T-helper 2 cell treated with Interferon-gamma antibody and Interleukin-4, amounts not matched to agents 5 μg/mL and 100 μg/mL, for 36 hours (primary cell): ENCODE measurements at regions not wholly inside any gene's neighbourhood (a gene's known extent, or its start where the extent isn't known, plus 50 kb on each side); places are given as distances from the start of the nearest gene placed in this dataset.
"Not testable (repeated sequence)": the region's sequence is repeated elsewhere in the genome, so short reads cannot be mapped to it uniquely, and the experiment has no call there.

Experiments used
- DNase-seq: peaks from one replicate; pipeline ENCODE4 v3.0.0; 2021; ENCODE audit warnings: low spot score
- H3K27ac Mint-ChIP-seq: one replicate; pipeline ENCODE4 v1.8.0; 2021; ENCODE audit warnings: mild to moderate bottlenecking, mixed read lengths
- H3K27me3 Mint-ChIP-seq: one replicate; pipeline ENCODE4 v1.8.0; 2021; ENCODE audit warnings: low read depth, mixed read lengths
- H3K36me3 Mint-ChIP-seq: one replicate; pipeline ENCODE4 v1.8.0; 2021; ENCODE audit warnings: low read depth, mixed read lengths
- H3K4me1 Mint-ChIP-seq: one replicate; pipeline ENCODE4 v1.8.0; 2021; ENCODE audit warnings: low read depth, mixed read lengths
- H3K4me3 Mint-ChIP-seq: one replicate; pipeline ENCODE4 v1.8.0; 2022; ENCODE audit warnings: mild to moderate bottlenecking, moderate library complexity, mixed read lengths
- H3K9me3 Mint-ChIP-seq: one replicate; pipeline ENCODE4 v1.8.0; 2021; ENCODE audit warnings: mixed read lengths

DNA sequence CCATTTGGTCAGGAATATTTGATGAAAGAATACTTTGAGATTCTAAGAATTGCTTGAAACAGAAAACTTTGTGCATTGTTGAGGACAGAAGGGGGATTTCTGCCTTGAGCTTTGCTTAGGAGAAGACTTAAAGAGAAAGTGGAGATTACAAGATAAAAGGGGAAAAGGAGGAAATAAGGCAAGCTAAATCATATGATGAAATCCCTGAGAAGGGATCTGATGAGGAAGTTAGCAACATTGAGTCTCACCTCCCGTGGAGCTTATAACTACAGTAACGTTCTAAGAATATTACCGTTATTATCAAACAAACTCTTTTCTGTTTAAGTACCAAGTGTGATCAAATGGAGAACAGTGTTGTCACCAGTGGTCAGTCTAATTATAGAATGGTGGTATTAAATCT lies 414.7 kb upstream of the NAALADL2 start:
- H3K36me3 Mint-ChIP-seq: no peaks in the 10 kb centered on the region
- H3K4me1 Mint-ChIP-seq: peaks cover 6% of the 10 kb centered on the region
- H3K9me3 Mint-ChIP-seq: peaks cover 8% of the 10 kb centered on the region
- no peak overlapping the region for H3K4me3 Mint-ChIP-seq
- DNase-seq: no peak
- peaks cover 22% of the 10 kb centered on the region for H3K27me3 Mint-ChIP-seq
- no peak overlapping the region for H3K27ac Mint-ChIP-seq

DNA sequence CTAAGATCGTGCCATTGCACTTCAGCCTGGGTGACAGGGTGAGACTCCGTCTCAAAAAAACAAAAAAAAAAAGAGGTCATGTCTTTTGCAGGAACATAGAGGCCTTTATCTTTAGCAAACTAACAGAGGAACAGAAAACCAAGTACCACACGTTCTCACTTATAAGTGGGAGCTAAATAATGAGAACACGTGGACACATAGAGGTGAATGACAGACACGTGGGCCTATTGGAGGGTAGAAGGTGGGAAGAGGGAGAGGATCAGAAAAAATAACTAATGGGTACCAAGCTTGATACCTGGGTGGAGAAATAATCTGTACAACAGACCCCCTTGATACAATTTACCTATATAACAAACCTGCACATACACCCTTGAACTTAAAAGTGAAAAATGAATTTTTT lies 401.4 kb upstream of the NAALADL2 start:
- H3K9me3 Mint-ChIP-seq: peaks cover 5% of the 10 kb centered on the region
- H3K27ac Mint-ChIP-seq: no peak overlapping the region
- H3K4me3 Mint-ChIP-seq: no peak overlapping the region
- DNase-seq: no peak
- no peaks in the 10 kb centered on the region for H3K27me3 Mint-ChIP-seq
- no peaks in the 10 kb centered on the region for H3K36me3 Mint-ChIP-seq
- H3K4me1 Mint-ChIP-seq: no peaks in the 10 kb centered on the region

DNA sequence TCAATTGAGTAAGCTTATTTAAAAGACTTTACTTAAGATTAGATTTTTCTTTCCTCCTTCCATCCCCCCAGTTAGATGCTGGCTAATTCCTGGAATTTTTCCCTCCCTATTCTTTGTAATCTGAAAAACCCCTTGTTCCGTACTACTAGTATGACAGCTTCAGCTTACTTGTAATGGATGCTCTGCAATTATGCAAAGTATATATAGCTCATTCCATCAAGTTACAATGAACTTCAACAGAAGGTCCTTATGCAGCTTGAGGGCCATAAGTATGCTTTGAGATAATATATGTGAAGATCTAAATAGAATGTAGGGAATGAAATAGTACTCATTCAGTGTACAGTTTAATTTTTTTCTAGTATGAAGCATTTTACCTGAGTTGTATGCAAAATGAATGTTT lies 398.3 kb upstream of the NAALADL2 start:
- no peak overlapping the region for H3K4me3 Mint-ChIP-seq
- no peaks in the 10 kb centered on the region for H3K27me3 Mint-ChIP-seq
- H3K4me1 Mint-ChIP-seq: no peaks in the 10 kb centered on the region
- no peaks in the 10 kb centered on the region for H3K9me3 Mint-ChIP-seq
- H3K36me3 Mint-ChIP-seq: no peaks in the 10 kb centered on the region
- DNase-seq: no peak
- no peak overlapping the region for H3K27ac Mint-ChIP-seq

DNA sequence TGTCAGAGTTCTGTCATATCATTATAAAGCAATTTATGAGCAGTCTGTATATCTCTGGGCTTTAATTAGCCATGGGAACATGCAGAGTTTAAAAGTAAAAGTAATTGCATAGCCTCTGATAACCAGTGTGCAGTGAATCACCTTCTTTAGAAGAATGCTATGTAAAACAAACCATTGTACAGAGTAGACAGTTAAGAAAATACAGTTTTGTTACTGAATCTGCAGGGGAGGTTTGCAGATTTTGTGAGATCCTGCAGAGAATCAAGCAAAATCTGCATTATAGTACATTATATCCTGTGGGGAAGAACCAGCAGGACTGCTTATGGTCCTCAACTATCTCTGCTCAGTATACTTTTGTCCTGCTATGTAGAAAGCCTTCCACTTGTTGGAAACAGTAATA lies 396.2 kb upstream of the NAALADL2 start:
- no peaks in the 10 kb centered on the region for H3K36me3 Mint-ChIP-seq
- no peak overlapping the region for H3K27ac Mint-ChIP-seq
- DNase-seq: no peak
- H3K4me3 Mint-ChIP-seq: no peak overlapping the region
- no peaks in the 10 kb centered on the region for H3K4me1 Mint-ChIP-seq
- no peaks in the 10 kb centered on the region for H3K27me3 Mint-ChIP-seq
- no peaks in the 10 kb centered on the region for H3K9me3 Mint-ChIP-seq

DNA sequence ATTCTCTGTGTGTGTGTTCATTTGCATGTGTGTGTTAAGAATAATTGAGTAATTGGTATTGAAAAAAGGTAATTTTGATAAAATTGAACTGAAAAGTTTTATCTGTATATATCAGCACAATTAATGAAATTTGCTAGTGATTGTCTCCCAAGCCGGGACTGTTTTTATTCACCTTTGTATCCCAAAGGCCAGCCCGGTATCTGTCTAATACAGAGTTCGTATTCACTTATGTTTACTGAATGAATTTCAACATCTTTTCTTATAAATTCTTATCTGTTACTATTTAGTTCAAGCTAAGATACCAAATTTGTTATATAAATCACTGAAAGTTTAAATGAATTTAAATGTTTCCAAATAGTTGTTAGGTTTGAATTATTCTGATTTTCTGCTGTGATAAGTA lies 394.0 kb upstream of the NAALADL2 start:
- Mint-ChIP-seq H3K9me3 (no peaks in the 10 kb centered on the region), H3K36me3 (no peaks in the 10 kb centered on the region), H3K4me3 (no peak overlapping the region), H3K4me1 (no peaks in the 10 kb centered on the region), H3K27me3 (no peaks in the 10 kb centered on the region), H3K27ac (no peak overlapping the region)
- DNase-seq: no peak

DNA sequence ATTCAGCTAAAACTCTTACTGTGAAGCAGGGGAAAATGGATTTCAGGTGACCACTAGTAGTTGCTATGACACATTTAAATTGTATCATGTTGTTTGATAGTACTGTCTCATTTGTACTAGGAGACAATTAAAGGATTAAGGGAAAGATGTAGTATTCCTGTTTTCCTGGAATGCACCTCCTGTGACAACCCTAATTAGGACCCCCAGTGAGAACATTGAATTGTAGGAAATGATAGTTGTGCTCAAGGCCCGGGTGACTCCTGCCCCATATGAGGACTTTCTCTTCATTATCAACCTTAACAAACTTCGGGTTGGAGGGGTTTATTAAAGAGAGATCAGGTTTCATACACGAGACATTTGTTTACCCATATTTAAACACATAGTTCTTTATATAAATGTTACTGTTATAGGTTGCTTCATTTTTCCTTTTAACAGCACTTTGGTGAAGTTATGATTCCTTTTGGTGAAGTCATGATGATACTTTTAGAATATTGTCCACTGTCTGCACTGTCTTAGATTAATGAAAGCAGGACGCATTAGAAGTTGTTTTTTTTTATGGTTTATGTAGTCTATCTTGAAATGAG lies 392.6 kb upstream of the NAALADL2 start:
- H3K27ac Mint-ChIP-seq: no peak overlapping the region

DNA sequence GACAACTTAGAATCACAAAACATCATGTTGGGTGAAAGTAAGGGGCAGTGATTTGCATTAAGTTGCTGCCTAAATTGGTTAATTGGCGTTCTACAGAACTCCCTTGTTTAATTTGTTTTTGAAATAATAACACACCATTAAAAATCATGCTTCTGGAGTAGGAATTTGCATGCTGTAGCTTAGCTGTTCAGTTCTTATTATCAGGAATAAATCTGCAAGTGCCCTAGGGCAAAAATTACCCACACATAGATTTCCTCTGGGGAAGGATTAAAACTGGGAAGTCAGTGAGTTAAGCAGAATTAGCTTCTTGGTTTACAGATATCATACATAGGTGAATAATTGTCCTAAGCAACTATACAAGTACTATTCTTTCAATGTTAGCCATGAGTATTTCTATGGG lies 381.6 kb upstream of the NAALADL2 start:
- Mint-ChIP-seq H3K9me3 (no peaks in the 10 kb centered on the region), H3K36me3 (no peaks in the 10 kb centered on the region), H3K27me3 (no peaks in the 10 kb centered on the region), H3K27ac (no peak overlapping the region), H3K4me1 (no peaks in the 10 kb centered on the region), H3K4me3 (no peak overlapping the region)
- no peak for DNase-seq

More for the DNA sequence above, 392.6 kb upstream of the NAALADL2 start:
- H3K4me3 Mint-ChIP-seq: no peak overlapping the region
- H3K9me3 Mint-ChIP-seq: no peaks in the 10 kb centered on the region
- DNase-seq: no peak
- no peaks in the 10 kb centered on the region for H3K27me3 Mint-ChIP-seq
- H3K36me3 Mint-ChIP-seq: no peaks in the 10 kb centered on the region
- no peaks in the 10 kb centered on the region for H3K4me1 Mint-ChIP-seq

DNA sequence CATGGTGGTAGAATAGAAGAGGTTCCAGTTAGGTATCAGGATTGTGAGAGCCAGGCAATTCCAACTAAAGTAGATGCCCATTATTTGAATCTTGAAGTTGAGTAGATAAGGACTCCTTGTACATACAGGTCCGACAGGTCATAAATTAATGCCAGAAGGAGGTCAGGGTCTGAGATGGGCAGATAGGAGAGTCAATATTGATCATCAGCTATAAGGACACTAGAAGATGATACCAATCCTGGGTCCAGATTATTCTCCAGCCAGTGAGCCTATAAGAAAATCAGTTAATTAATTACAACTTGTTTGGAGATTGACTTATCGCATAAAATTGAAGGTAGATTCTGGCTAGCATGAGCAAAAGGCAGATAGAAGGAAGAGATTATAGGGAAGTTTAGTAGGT lies 378.4 kb upstream of the NAALADL2 start:
- H3K27ac Mint-ChIP-seq: no peak overlapping the region
- H3K36me3 Mint-ChIP-seq: no peaks in the 10 kb centered on the region

DNA sequence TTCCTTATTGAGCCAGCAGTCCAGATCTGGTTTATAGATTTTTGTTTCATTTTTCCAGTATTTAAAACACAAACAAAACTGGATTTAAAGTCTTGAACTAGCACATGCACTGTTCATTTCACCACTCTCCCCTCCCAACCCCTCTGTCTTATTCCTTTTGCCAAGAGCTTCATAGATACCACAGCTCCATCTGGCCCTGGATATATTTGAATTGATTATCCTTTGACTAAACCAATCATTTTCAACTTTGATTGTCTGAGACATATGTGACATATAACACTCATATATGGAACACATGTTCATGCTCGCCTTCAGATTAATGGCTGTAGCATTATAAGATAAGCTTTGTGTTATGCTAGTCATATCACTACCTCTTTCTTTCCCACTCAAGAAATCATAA lies 376.6 kb upstream of the NAALADL2 start:
- Mint-ChIP-seq H3K4me3 (no peak overlapping the region), H3K27ac (no peak overlapping the region), H3K27me3 (no peaks in the 10 kb centered on the region), H3K36me3 (no peaks in the 10 kb centered on the region), H3K9me3 (no peaks in the 10 kb centered on the region), H3K4me1 (no peaks in the 10 kb centered on the region)
- no peak for DNase-seq

More for the DNA sequence above, 378.4 kb upstream of the NAALADL2 start:
- Mint-ChIP-seq H3K27me3 (no peaks in the 10 kb centered on the region), H3K4me1 (no peaks in the 10 kb centered on the region), H3K4me3 (no peak overlapping the region), H3K9me3 (no peaks in the 10 kb centered on the region)
- DNase-seq: no peak

DNA sequence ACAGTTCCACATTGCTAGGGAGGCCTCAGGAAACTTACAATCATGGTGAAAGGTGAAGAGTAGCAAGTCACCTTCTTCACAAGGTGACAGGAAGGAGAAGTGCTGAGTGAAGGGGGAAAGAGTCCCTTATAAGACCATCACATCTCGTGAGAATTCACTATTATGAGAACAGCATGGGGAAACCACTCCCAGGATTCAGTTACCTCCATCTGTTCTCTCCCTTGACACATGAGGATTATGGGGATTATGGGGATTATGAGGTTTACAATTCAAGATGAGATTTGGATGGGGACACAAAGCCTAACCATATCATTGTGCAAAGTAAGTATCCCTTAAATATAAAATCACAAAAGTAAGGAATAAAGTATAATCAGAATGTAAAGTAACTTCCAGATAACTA lies 375.9 kb upstream of the NAALADL2 start:
- Mint-ChIP-seq H3K27me3 (no peaks in the 10 kb centered on the region), H3K9me3 (no peaks in the 10 kb centered on the region), H3K36me3 (no peaks in the 10 kb centered on the region)

DNA sequence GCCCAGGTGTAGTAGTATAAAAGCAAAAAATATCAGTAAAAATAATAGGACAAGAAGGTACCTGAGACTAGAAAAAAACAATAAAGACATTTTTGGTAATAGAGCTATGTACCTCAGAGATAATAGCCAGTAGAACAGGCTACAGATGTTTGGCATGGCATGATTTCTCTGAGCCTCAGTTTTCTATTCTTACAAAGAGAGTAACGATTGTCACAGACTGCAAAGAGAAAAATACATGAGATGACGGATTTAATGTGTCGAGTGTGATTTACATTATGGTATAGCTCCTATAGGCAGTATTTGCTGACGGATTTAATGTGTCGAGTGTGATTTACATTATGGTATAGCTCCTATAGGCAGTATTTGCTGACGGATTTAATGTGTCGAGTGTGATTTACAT lies 375.3 kb upstream of the NAALADL2 start:
- not testable (repeated sequence) for H3K4me3 Mint-ChIP-seq

More for the DNA sequence above, 375.9 kb upstream of the NAALADL2 start:
- Mint-ChIP-seq H3K4me3 (no peak overlapping the region), H3K4me1 (no peaks in the 10 kb centered on the region), H3K27ac (no peak overlapping the region)
- no peak for DNase-seq

DNA sequence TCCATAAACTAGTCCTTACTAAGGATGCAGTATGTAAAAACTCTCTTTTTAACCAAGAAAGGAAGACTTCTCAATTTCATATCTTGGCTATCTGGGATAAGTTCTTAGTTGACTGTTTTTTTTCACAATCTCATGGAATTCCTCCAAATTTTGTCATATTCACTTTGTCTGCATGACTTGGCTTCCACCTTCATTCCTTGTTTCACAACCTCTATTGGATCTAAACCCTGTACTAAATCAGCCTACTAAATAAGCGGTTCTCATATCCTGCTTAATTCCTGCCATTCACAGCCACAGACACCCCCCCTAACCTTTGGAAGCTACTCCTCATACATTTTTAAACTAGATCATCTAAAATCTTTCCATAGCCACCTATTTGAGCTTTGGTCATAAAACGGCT lies 370.6 kb upstream of the NAALADL2 start:
- H3K9me3 Mint-ChIP-seq: peaks cover 3% of the 10 kb centered on the region
- no peak overlapping the region for H3K27ac Mint-ChIP-seq
- no peaks in the 10 kb centered on the region for H3K36me3 Mint-ChIP-seq
- DNase-seq: no peak
- no peak overlapping the region for H3K4me3 Mint-ChIP-seq
- no peaks in the 10 kb centered on the region for H3K27me3 Mint-ChIP-seq
- H3K4me1 Mint-ChIP-seq: no peaks in the 10 kb centered on the region

More for the DNA sequence above, 375.3 kb upstream of the NAALADL2 start:
- not testable (repeated sequence) for H3K27ac Mint-ChIP-seq, H3K27me3 Mint-ChIP-seq, H3K36me3 Mint-ChIP-seq, H3K4me1 Mint-ChIP-seq, H3K9me3 Mint-ChIP-seq, DNase-seq

DNA sequence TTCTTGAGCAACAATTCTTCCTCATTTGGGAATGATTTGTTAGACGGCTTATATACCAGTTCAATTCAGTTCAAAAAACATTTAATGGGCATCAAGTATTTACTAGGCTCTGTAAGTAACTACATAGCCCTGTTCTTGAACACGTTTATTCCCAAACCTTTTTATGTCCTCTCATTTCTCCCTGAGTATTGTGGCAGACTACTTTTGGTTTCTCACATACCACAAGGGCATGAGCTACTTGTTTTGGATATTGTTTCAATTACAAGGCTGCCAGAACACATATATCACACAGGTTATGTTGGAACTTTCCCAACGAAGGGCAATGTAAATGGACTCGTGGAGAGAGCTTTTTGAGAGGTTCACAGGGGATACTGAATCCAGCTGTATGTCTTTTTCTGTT lies 363.8 kb upstream of the NAALADL2 start:
- DNase-seq: no peak
- Mint-ChIP-seq H3K36me3 (no peaks in the 10 kb centered on the region), H3K9me3 (no peaks in the 10 kb centered on the region), H3K4me3 (no peak overlapping the region), H3K27me3 (no peaks in the 10 kb centered on the region), H3K27ac (no peak overlapping the region), H3K4me1 (no peaks in the 10 kb centered on the region)

DNA sequence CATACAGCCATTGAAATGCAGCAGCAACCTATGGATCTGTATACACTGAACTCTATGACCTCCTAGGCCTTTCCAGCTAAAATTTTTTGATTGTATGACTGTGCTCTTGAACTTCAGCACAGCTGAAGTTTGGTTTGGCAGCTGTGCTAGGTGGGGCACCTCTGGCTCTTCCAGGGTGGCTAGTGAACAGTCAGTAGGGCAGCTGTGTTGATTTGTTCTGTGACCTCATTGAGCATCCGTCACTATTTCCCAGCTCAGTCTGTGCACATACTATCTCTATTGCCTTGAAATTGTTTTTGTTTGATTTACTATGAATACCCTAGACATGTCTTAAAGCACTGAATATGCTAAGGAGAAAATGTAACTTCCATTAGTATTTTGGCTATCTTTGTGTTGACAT lies 363.2 kb upstream of the NAALADL2 start:
- no peak for DNase-seq
- H3K27me3 Mint-ChIP-seq: no peaks in the 10 kb centered on the region
- no peaks in the 10 kb centered on the region for H3K9me3 Mint-ChIP-seq
- H3K4me3 Mint-ChIP-seq: no peak overlapping the region
- H3K27ac Mint-ChIP-seq: no peak overlapping the region
- H3K36me3 Mint-ChIP-seq: no peaks in the 10 kb centered on the region
- no peaks in the 10 kb centered on the region for H3K4me1 Mint-ChIP-seq

DNA sequence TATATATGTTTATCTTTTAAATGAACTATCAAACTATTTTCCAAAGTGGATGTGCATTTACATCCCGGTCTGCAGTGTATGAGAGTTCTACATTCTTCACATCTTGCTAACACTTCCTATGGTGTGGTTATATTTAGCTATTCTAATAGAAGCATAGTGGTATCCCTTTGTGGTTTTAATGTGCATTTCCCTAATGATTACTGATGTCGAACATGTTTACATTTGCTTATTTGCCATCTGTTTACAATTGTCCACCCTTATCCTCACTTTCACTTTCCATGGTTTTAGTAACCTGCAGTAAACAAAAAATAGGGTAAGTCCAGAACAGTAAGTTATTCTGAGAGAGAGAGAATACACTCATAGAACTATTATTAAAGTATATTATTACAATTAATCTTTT lies 360.5 kb upstream of the NAALADL2 start:
- no peak overlapping the region for H3K4me3 Mint-ChIP-seq
- H3K9me3 Mint-ChIP-seq: no peaks in the 10 kb centered on the region
- no peaks in the 10 kb centered on the region for H3K27me3 Mint-ChIP-seq
- no peak for DNase-seq
- H3K27ac Mint-ChIP-seq: no peak overlapping the region
- no peaks in the 10 kb centered on the region for H3K4me1 Mint-ChIP-seq
- H3K36me3 Mint-ChIP-seq: no peaks in the 10 kb centered on the region
